Panc1 (cell line): ENCODE measurements at regions not wholly inside any gene's neighbourhood (a gene's known extent, or its start where the extent isn't known, plus 50 kb on each side); places are given as distances from the start of the nearest gene placed in this dataset.

ENCODE experiments used
- ATAC-seq: fragments of 200-7000 bp; cut with Tn5 transposase; 2 replicates; pipeline ENCODE4 v1.9.1; 2020; ENCODE audit warnings: mild to moderate bottlenecking, moderate library complexity
- BruUV-seq: library from RNA; stranded (reverse); fragments of 400-500 nt; replicated peaks from 2 replicates; lab custom pipeline; 2021; lab: Mats Ljungman, UMichigan
- CTCF ChIA-PET: fragments of 300-600 bp; sonication (Branson Sonifier 250); formaldehyde crosslinking; loops from one replicate; lab custom pipeline; 2022; ENCODE audit warnings: antibody characterized with exemption; lab: Charles Lee
- POLR2A ChIA-PET: fragments of 300-600 bp; sonication (Branson Sonifier 250); formaldehyde crosslinking; loops from one replicate; lab custom pipeline; 2022; ENCODE audit warnings: antibody characterized with exemption; lab: Charles Lee
- DNase-seq: peaks from one replicate; pipeline ENCODE4 v3.0.0-alpha.2; 2010; ENCODE audit warnings: low read depth, low spot score
- H3K27ac ChIP-seq: 2 replicates; pipeline ENCODE4 v1.5.1; 2011; ENCODE audit warnings: mild to moderate bottlenecking, low read length, inconsistent platforms
- H3K27me3 ChIP-seq: fragments of 200-500 bp; sonication (Bioruptor generic); 2 replicates; pipeline ENCODE4 v1.6.0; 2014; ENCODE audit warnings: low read length, inconsistent platforms; ENCODE audit not compliant: control insufficient read depth, insufficient read depth
- H3K36me3 ChIP-seq: fragments of 200-500 bp; sonication (Bioruptor generic); 2 replicates; pipeline ENCODE4 v1.5.1; 2014; ENCODE audit warnings: inconsistent platforms, mild to moderate bottlenecking, low read length, moderate library complexity; ENCODE audit not compliant: control insufficient read depth, insufficient read depth
- H3K4me1 ChIP-seq: 2 replicates; pipeline ENCODE4 v1.5.1; 2011; ENCODE audit warnings: inconsistent platforms, mild to moderate bottlenecking, low read length, moderate library complexity; ENCODE audit not compliant: control insufficient read depth, insufficient read depth
- H3K4me3 ChIP-seq, 2 experiments: 2 replicates each; pipeline ENCODE4 v1.5.1; 2011 to 2012; ENCODE audit warnings: low read depth in 2 of 2, low read length in 2 of 2, mild to moderate bottlenecking in 2 of 2, inconsistent platforms in 1 of 2, moderate library complexity in 1 of 2
- H3K9me3 ChIP-seq: fragments of 200-500 bp; sonication (Bioruptor generic); 2 replicates; pipeline ENCODE4 v1.5.1; 2014; ENCODE audit warnings: low read depth, mild to moderate bottlenecking, inconsistent platforms, low read length, moderate library complexity; ENCODE audit not compliant: control insufficient read depth, insufficient read depth
- POLR2AphosphoS5 ChIP-seq: IDR thresholded peaks from 2 replicates; pipeline ENCODE4 v1.6.1; 2012; ENCODE audit warnings: mild to moderate bottlenecking, low read depth, low read length, moderate library complexity
- SIN3A ChIP-seq: IDR thresholded peaks from 2 replicates; pipeline ENCODE4 v1.6.1; 2012; ENCODE audit warnings: low read depth, mild to moderate bottlenecking, low read length, moderate library complexity, borderline replicate concordance; ENCODE audit not compliant: insufficient read depth
- TCF7L2 ChIP-seq: IDR thresholded peaks from 2 replicates; pipeline ENCODE4 v1.6.1; 2011; ENCODE audit warnings: mild to moderate bottlenecking, low read depth, low read length, inconsistent platforms
- in situ Hi-C: cut with HindIII; loops from 2 replicates; pipeline ENCODE4 v1.10.0; 2016; ENCODE audit warnings: low sequenced_read_pairs, low pct_unique_long_range_greater_than_20kb
- intact Hi-C: fragments of 100-400 bp; cut with micrococcal nuclease; formaldehyde crosslinking; loops from one replicate; pipeline ENCODE4 v1.10.0; 2022; ENCODE audit not compliant: unreplicated experiment
- TF ChIP-seq, protein P1 (sequence below), 2 experiments: IDR thresholded peaks; 2 replicates each; pipeline ENCODE4 v1.6.1; 2011 to 2012; ENCODE audit warnings: low read depth in 2 of 2, control low read depth in 1 of 2, low read length in 1 of 2, mild to moderate bottlenecking in 1 of 2, moderate library complexity in 1 of 2; ENCODE audit not compliant: insufficient read depth in 1 of 2
- TF ChIP-seq, protein P2 (sequence below): fragments of 450-650 bp; IDR thresholded peaks from 2 replicates; pipeline ENCODE4 v1.5.1; 2017; ENCODE audit warnings: mild to moderate bottlenecking

DNA sequence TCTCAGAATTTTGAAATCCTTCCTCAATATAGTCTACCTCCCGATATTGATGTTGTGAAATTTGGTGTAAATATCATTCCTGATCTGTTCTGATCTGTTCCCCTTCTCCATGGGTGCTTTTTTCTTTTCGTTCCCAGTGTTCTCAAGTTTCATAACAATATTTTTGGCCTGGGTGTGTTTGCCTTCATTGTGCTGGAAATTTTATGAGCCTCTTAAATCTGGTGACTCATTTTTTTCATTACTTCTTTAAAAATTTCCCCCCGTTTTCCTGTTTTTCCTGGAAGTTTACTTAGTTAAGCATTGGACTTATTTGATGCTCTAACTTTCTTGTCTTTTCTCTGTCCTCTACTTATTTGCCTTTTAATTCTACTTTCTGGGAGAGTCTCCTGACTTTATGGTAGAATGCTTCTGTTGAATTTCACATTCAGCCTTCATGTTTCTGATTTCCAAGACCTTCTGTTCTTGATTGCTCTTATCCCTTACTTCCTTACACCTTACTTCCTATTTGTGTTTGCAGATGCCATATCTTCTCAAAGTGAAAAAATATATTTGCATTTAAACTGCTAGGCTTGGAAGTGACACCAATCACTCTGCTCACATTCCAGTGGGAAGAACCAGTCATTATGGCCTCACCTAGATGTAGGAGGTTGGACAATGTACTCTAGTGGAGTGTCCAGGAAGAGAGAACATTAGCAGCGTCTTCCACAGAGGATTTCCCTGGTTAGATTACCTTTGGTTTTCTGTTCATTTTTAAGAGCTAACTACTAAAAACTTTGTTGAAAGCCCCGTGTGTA is 441.9 kb downstream of the ARHGEF28 start:
- TF ChIP-seq TCF7L2 (no peak; the same call in 1 of the 2 replicates), POLR2AphosphoS5 (no peak; the same call in 1 of the 2 replicates), SIN3A (no peak)
- TF ChIP-seq, protein P1, sequence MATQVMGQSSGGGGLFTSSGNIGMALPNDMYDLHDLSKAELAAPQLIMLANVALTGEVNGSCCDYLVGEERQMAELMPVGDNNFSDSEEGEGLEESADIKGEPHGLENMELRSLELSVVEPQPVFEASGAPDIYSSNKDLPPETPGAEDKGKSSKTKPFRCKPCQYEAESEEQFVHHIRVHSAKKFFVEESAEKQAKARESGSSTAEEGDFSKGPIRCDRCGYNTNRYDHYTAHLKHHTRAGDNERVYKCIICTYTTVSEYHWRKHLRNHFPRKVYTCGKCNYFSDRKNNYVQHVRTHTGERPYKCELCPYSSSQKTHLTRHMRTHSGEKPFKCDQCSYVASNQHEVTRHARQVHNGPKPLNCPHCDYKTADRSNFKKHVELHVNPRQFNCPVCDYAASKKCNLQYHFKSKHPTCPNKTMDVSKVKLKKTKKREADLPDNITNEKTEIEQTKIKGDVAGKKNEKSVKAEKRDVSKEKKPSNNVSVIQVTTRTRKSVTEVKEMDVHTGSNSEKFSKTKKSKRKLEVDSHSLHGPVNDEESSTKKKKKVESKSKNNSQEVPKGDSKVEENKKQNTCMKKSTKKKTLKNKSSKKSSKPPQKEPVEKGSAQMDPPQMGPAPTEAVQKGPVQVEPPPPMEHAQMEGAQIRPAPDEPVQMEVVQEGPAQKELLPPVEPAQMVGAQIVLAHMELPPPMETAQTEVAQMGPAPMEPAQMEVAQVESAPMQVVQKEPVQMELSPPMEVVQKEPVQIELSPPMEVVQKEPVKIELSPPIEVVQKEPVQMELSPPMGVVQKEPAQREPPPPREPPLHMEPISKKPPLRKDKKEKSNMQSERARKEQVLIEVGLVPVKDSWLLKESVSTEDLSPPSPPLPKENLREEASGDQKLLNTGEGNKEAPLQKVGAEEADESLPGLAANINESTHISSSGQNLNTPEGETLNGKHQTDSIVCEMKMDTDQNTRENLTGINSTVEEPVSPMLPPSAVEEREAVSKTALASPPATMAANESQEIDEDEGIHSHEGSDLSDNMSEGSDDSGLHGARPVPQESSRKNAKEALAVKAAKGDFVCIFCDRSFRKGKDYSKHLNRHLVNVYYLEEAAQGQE (IDR thresholded peaks at IDR 0.05; ENCODE audit: insufficient read depth in 1 of 2, low read depth in 2 of 2, low read length in 1 of 2), result no peak
- Histone ChIP-seq H3K36me3 (no peaks in the 10 kb centered on the region), H3K4me1 (peaks cover 17% of the 10 kb centered on the region), H3K9me3 (no peaks in the 10 kb centered on the region), H3K27me3 (no peaks in the 10 kb centered on the region), H3K4me3 (no peak overlapping the region), H3K27ac (peak overlapping the region; percentile 45; the same call in 1 of the 2 replicates)
- no TSS peak for BruUV-seq
- ChIA-PET POLR2A (no interaction called here), CTCF (interaction anchor here (0.6 kb wide), 1 partner anchor 425 kb away, joined by 7 read pairs; no protein-coding TSS in a partner anchor)
- DNase-seq (no peak), ATAC-seq (no peak)
- intact Hi-C loops (no loop called here), in situ Hi-C loops (no loop called here)

DNA sequence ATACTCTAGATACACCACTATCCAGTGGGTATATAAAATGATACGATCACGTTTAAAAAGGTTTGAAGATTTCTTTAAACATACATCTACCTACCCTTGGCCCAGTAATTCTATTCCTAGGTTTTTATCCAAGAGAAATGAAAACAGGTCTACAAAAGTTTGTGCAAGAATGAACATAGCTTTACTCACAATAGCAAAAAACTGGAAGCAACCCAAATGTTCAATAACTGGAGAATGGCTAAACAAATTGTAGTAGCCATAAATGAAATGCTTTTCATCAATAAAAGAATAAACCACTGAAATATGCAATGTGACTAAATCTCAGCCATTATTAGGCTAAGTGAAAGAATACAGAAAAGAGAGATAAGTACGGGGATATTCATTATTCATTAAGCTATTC is 438.9 kb downstream of the ARHGEF28 start:
- ChIA-PET CTCF (interaction anchor here (0.5 kb wide), 1 partner anchor 16 kb away, joined by 3 read pairs; no protein-coding TSS in a partner anchor), POLR2A (no interaction called here)
- no peak overlapping the region for H3K27ac ChIP-seq
- in situ Hi-C loops (no loop called here), intact Hi-C loops (no loop called here)
- no peak for TF ChIP-seq POLR2AphosphoS5
- no peak for TF ChIP-seq SIN3A
- TF ChIP-seq, protein P2, sequence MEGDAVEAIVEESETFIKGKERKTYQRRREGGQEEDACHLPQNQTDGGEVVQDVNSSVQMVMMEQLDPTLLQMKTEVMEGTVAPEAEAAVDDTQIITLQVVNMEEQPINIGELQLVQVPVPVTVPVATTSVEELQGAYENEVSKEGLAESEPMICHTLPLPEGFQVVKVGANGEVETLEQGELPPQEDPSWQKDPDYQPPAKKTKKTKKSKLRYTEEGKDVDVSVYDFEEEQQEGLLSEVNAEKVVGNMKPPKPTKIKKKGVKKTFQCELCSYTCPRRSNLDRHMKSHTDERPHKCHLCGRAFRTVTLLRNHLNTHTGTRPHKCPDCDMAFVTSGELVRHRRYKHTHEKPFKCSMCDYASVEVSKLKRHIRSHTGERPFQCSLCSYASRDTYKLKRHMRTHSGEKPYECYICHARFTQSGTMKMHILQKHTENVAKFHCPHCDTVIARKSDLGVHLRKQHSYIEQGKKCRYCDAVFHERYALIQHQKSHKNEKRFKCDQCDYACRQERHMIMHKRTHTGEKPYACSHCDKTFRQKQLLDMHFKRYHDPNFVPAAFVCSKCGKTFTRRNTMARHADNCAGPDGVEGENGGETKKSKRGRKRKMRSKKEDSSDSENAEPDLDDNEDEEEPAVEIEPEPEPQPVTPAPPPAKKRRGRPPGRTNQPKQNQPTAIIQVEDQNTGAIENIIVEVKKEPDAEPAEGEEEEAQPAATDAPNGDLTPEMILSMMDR, result no peak
- no TSS peak for BruUV-seq
- no peaks in the 10 kb centered on the region for H3K27me3 ChIP-seq
- H3K4me3 ChIP-seq, result no peak overlapping the region
- DNase-seq (no peak), ATAC-seq (no peak)
- no peaks in the 10 kb centered on the region for H3K36me3 ChIP-seq
- H3K9me3 ChIP-seq, result no peaks in the 10 kb centered on the region
- H3K4me1 ChIP-seq, result peaks cover 17% of the 10 kb centered on the region

DNA sequence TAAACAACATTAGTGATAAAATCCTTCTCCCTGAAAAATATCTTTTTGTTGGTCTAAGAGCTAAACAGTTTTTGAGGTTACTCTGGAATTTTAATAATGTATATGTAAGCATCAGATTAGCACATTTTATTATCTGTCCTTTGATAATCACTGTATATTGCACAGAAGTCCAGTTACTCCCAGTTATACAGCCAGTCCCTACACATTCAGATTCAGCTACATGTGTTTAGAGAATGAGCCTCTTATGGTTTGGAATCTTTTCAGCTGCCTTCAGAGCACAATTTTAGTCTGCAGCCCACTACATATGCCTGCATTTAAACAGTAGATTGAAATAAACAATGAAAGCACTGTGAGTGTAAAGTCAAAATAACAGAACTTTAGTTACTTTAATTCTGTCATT is 438.2 kb downstream of the ARHGEF28 start:
- H3K27ac ChIP-seq, result no peak overlapping the region; the same call in 1 of the 2 replicates
- H3K4me3 ChIP-seq, result no peak overlapping the region
- POLR2A ChIA-PET, result no interaction called here
- DNase-seq (no peak), ATAC-seq (peak; percentile 76)
- no TSS peak for BruUV-seq
- CTCF ChIA-PET, result no interaction called here
- in situ Hi-C loops (no loop called here), intact Hi-C loops (no loop called here)
- no peaks in the 10 kb centered on the region for H3K9me3 ChIP-seq
- H3K4me1 ChIP-seq, result peaks cover 17% of the 10 kb centered on the region
- no peaks in the 10 kb centered on the region for H3K27me3 ChIP-seq
- TF ChIP-seq POLR2AphosphoS5 (0 out of 2 replicates have a peak, but pooled peaks have one; percentile 1), TCF7L2 (peak; percentile 84)
- TF ChIP-seq, protein P1 (IDR thresholded peaks at IDR 0.05; ENCODE audit: insufficient read depth in 1 of 2, low read depth in 2 of 2, low read length in 1 of 2), result no peak
- H3K36me3 ChIP-seq, result no peaks in the 10 kb centered on the region
